Common myeloid progenitor, CD34-positive (primary cell): ENCODE measurements at regions not wholly inside any gene's neighbourhood (a gene's known extent, or its start where the extent isn't known, plus 50 kb on each side); places are given as distances from the start of the nearest gene placed in this dataset.

Experiments
- CTCF ChIA-PET: fragments of 350-600 bp; sonication (Branson Sonifier 250); formaldehyde crosslinking; loops from one replicate; lab custom pipeline; 2021; ENCODE audit warnings: antibody characterized with exemption; lab: Charles Lee
- POLR2A ChIA-PET: fragments of 350-600 bp; sonication (Branson Sonifier 250); formaldehyde crosslinking; loops from one replicate; lab custom pipeline; 2021; ENCODE audit warnings: antibody characterized with exemption; lab: Charles Lee
- DNase-seq, 3 donors: peaks; one replicate each; pipeline versions ENCODE4 v3.0.0 to v3.0.0-alpha.2; 2013
- H3K27ac ChIP-seq, 2 experiments: 1 replicate in 1 of 2; 2 replicates in 1 of 2; pipeline ENCODE4 v1.7.0; 2013; ENCODE audit warnings: inconsistent platforms in 2 of 2, low read length in 2 of 2, mild to moderate bottlenecking in 2 of 2, low read depth in 1 of 2, moderate library complexity in 1 of 2; ENCODE audit not compliant: severe bottlenecking in 2 of 2, insufficient read depth in 1 of 2, poor library complexity in 1 of 2
- H3K27me3 ChIP-seq, 5 experiments: replicated peaks in 2 of 5; 1 replicate in 3 of 5; 2 replicates in 2 of 5; pipeline versions ENCODE4 v1.6.1 to v1.7.0; 2013; ENCODE audit warnings: low read length in 4 of 5, mild to moderate bottlenecking in 2 of 5, moderate library complexity in 2 of 5, inconsistent platforms in 1 of 5; ENCODE audit not compliant: insufficient read depth in 5 of 5, control insufficient read depth in 4 of 5
- H3K36me3 ChIP-seq, 4 experiments: 1 replicate in 2 of 4; 2 replicates in 2 of 4; pipeline versions ENCODE4 v1.6.1 to v1.7.0; 2013; ENCODE audit warnings: low read length in 3 of 4, control low read depth in 1 of 4, mild to moderate bottlenecking in 1 of 4; ENCODE audit not compliant: control insufficient read depth in 4 of 4, insufficient read depth in 4 of 4
- H3K4me1 ChIP-seq, 4 experiments: 1 replicate in 3 of 4; 2 replicates in 1 of 4; pipeline versions ENCODE4 v1.6.1 to v1.7.1; 2013; ENCODE audit warnings: low read length in 3 of 4, mild to moderate bottlenecking in 3 of 4, control low read depth in 1 of 4, inconsistent platforms in 1 of 4, moderate library complexity in 1 of 4; ENCODE audit not compliant: control insufficient read depth in 4 of 4, insufficient read depth in 4 of 4; ENCODE audit errors: control extremely low read depth in 1 of 4
- H3K4me3 ChIP-seq, 7 experiments: 1 replicate in 4 of 7; 2 replicates in 3 of 7; pipeline versions ENCODE4 v1.5.1 to v1.7.0; 2013; ENCODE audit warnings: mild to moderate bottlenecking in 7 of 7, low read length in 6 of 7, moderate library complexity in 6 of 7, inconsistent platforms in 2 of 7, low read depth in 2 of 7, control low read depth in 1 of 7; ENCODE audit not compliant: insufficient read depth in 4 of 7, control insufficient read depth in 1 of 7; ENCODE audit errors: extremely low read depth in 1 of 7
- H3K9me3 ChIP-seq, 5 experiments: 1 replicate in 4 of 5; 2 replicates in 1 of 5; pipeline versions ENCODE4 v1.6.1 to v1.7.1; 2013; ENCODE audit warnings: low read length in 4 of 5, mild to moderate bottlenecking in 2 of 5, inconsistent platforms in 1 of 5, low read depth in 1 of 5, moderate library complexity in 1 of 5; ENCODE audit not compliant: control insufficient read depth in 4 of 5, insufficient read depth in 2 of 5; ENCODE audit errors: control extremely low read depth in 1 of 5
- WGBS: methylation state at CpG from one replicate; pipeline ENCODE4 v1.1.5; 2013; ENCODE audit not compliant: insufficient coverage; 5-methylcytosine and 5-hydroxymethylcytosine counted together

- H3K9me3 ChIP-seq, result no peaks in the 10 kb centered on the region
- ChIA-PET POLR2A (no interaction called here), CTCF (no interaction called here)
- no peaks in the 10 kb centered on the region for H3K36me3 ChIP-seq
- DNase-seq, result no peak
- no peaks in the 10 kb centered on the region for H3K27me3 ChIP-seq
- H3K27ac ChIP-seq, result no peak overlapping the region
- H3K4me1 ChIP-seq, result no peaks in the 10 kb centered on the region
- no peak overlapping the region for H3K4me3 ChIP-seq
- WGBS, result 100% methylated on average over 1 of the region's 2 CpGs
Measured at GRCh38 chr3:117687096-117687495, 977.5 kb downstream of the TUSC7 start.

GRCh38 chr3:117688583-117688982, 979.0 kb downstream of the TUSC7 start:
- no peaks in the 10 kb centered on the region for H3K9me3 ChIP-seq
- POLR2A ChIA-PET, result no interaction called here
- 76% methylated on average over 3 of the region's 3 CpGs for WGBS
- H3K4me1 ChIP-seq, result no peaks in the 10 kb centered on the region
- H3K27me3 ChIP-seq, result no peaks in the 10 kb centered on the region
- DNase-seq, result no peak
- CTCF ChIA-PET, result no interaction called here
- H3K4me3 ChIP-seq, result no peak overlapping the region
- H3K27ac ChIP-seq, result no peak overlapping the region
- H3K36me3 ChIP-seq, result no peaks in the 10 kb centered on the region

GRCh38 chr3:117691526-117691925, 981.9 kb downstream of the TUSC7 start:
- DNase-seq, result no peak
- no CpG with 5 or more reads among the region's 1 CpG for WGBS
- Histone ChIP-seq H3K9me3 (no peaks in the 10 kb centered on the region), H3K4me3 (no peak overlapping the region), H3K36me3 (no peaks in the 10 kb centered on the region), H3K4me1 (no peaks in the 10 kb centered on the region), H3K27me3 (no peaks in the 10 kb centered on the region), H3K27ac (no peak overlapping the region)
- POLR2A ChIA-PET, result no interaction called here
- CTCF ChIA-PET, result interaction anchor here (0.5 kb wide), 1 partner anchor 48 kb away, joined by 3 read pairs; no protein-coding TSS in a partner anchor

GRCh38 chr3:117692416-117692995, 982.9 kb downstream of the TUSC7 start:
- Histone ChIP-seq H3K4me1 (no peaks in the 10 kb centered on the region), H3K27ac (no peak overlapping the region), H3K4me3 (no peak overlapping the region), H3K27me3 (no peaks in the 10 kb centered on the region), H3K36me3 (no peaks in the 10 kb centered on the region), H3K9me3 (no peaks in the 10 kb centered on the region)
- 79% methylated on average over 4 of the region's 5 CpGs for WGBS
- DNase-seq, result no peak
- CTCF ChIA-PET, result no interaction called here
- POLR2A ChIA-PET, result no interaction called here

GRCh38 chr3:117695321-117695720, 985.7 kb downstream of the TUSC7 start:
- CTCF ChIA-PET, result no interaction called here
- 100% methylated on average over 1 of the region's 1 CpG for WGBS
- POLR2A ChIA-PET, result no interaction called here

GRCh38 chr3:117695871-117696645, 986.5 kb downstream of the TUSC7 start:
- H3K9me3 ChIP-seq, result no peaks in the 10 kb centered on the region
- H3K27me3 ChIP-seq, result peaks cover 0 to 2% (median 0%) of the 10 kb centered on the region in 5 experiments
- H3K4me1 ChIP-seq, result no peaks in the 10 kb centered on the region
- WGBS, result 67% methylated on average over 1 of the region's 4 CpGs
- no peak overlapping the region for H3K27ac ChIP-seq
- ChIA-PET CTCF (no interaction called here), POLR2A (no interaction called here)
- DNase-seq, result no peak
- H3K4me3 ChIP-seq, result no peak overlapping the region
- H3K36me3 ChIP-seq, result no peaks in the 10 kb centered on the region

More at GRCh38 chr3:117695321-117695720, 985.7 kb downstream of the TUSC7 start:
- Histone ChIP-seq H3K27me3 (peaks cover 0 to 2% (median 0%) of the 10 kb centered on the region in 5 experiments), H3K9me3 (no peaks in the 10 kb centered on the region), H3K36me3 (no peaks in the 10 kb centered on the region), H3K4me1 (no peaks in the 10 kb centered on the region), H3K27ac (no peak overlapping the region), H3K4me3 (no peak overlapping the region)
- DNase-seq, result no peak

GRCh38 chr3:117696851-117697407, 987.4 kb downstream of the TUSC7 start:
- no peaks in the 10 kb centered on the region for H3K4me1 ChIP-seq
- H3K36me3 ChIP-seq, result no peaks in the 10 kb centered on the region
- 66% methylated on average over 4 of the region's 5 CpGs for WGBS
- no peak overlapping the region for H3K27ac ChIP-seq
- H3K4me3 ChIP-seq, result no peak overlapping the region
- ChIA-PET CTCF (no interaction called here), POLR2A (no interaction called here)
- no peaks in the 10 kb centered on the region for H3K9me3 ChIP-seq
- no peak for DNase-seq
- H3K27me3 ChIP-seq, result peaks cover 0 to 2% (median 0%) of the 10 kb centered on the region in 5 experiments
